GM19395 (cell line): ENCODE measurements at regions not wholly inside any gene's neighbourhood (a gene's known extent, or its start where the extent isn't known, plus 50 kb on each side); places are given as distances from the start of the nearest gene placed in this dataset.
A peak's percentile ranks its signal among the peaks of the same experiment; 100 is the strongest.
"Not testable (repeated sequence)": the region's sequence is repeated elsewhere in the genome, so short reads cannot be mapped to it uniquely, and the experiment has no call there.

ENCODE experiments used
- ATAC-seq: cut with Tn5 transposase; IDR thresholded peaks from one replicate; pipeline ENCODE4 v1.9.1; 2021; ENCODE audit warnings: mild to moderate bottlenecking, moderate library complexity; ENCODE audit not compliant: unreplicated experiment

DNA sequence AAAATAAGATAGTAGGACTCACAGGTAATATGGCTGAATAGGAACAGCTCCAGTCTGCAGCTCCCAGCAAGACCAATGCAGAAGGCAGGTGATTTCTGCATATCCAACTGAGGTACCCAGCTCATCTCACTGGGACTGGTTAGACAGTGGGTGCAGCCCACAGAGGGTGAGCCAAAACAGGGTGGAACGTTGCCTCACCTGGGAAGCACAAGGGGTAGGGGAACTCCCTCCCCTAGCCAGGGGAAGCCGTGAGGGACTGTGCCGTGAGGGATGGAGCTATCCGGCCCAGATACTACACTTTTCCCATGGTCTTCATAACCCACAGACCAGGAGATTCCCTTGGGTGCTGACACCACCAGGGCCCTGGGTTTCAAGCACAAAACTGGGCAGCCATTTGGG is 114.8 kb upstream of the GNAI1 start:
- ATAC-seq = peak; percentile 4

DNA sequence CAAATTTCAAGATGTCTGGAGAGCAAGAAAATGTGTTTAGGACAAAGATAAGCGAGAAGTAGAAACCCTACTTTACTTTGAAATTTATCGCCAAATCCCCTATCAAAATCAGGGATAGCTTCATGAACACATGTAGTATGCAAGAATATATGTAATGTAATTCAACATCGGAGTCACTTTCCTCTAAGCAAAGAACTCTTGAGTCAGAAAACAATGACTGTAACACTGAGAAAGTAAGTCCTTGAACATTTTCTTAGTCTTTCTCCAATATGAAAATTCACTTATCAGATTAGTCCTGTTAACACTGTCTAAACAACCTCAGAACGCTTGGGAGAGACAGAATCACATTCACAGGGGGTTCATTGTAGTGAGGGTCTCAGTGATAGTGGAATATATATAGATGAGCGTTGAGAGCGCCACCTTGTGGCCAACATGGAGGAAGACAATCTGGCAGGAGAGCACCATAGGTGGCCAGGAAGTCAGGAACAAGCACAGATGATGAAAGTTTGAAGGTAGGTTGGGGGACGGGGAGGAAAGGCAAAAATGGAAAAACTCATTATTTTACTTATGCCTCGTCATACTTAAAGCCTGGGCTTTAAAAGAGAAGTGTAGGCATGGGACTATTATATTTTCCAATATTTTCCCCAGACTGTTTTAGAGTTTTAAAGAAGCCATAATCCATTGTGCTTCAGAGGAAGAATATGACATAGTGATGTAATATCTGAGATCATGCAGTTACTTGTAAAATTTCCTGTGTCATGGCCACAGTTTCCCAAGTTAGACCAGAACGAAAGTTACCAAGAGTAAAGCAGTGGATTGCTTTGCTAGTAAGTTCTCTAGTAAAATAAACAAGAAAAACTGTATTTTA is 115.5 kb upstream of the GNAI1 start:
- peak; percentile 99 for ATAC-seq

DNA sequence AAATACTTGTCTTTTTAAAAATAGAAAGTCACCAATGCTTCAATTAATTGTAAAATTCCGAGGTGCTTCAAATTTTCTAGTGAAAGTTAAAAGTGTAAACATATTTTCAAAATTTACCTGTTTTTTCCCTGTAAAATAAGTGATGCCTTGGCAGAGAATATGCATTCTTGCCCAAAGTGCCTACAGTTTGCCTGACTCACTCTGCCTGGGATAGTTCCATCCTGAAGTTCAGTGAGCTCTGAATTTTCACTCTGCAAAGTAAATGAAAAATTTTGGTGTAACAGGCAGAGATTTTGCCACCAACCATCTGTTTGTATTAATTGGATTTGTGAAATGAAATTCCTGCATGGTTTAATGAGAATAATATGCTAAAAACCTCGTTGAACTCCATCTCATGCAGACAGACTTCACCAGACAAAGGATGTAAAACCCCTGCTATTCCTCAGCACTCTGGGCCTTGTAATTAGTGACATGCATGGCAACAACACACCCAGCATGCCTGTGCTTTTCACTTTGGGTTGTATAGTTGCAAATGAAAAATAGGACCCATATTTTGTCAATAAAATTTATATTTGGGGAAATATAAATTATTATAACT is 117.4 kb upstream of the GNAI1 start:
- no peak for ATAC-seq

DNA sequence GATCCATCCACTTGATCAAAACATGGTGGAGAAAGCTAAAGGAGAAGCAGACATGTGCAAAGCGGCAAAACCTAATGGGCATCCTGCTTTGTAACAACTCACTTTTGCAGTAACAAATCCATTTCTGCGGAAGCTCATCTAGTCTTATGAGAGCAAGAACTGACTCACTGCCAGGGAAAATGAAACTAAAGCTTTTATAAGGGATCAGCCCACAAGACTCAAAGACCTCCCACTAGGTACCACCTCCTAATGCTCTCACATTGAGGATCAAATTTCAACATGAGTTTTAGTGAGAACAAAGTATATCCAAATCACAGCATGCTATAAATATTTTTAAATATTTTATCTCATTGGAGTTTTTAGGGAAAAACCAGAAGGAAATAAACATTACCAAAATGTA is 120.1 kb upstream of the GNAI1 start:
- ATAC-seq = no peak

DNA sequence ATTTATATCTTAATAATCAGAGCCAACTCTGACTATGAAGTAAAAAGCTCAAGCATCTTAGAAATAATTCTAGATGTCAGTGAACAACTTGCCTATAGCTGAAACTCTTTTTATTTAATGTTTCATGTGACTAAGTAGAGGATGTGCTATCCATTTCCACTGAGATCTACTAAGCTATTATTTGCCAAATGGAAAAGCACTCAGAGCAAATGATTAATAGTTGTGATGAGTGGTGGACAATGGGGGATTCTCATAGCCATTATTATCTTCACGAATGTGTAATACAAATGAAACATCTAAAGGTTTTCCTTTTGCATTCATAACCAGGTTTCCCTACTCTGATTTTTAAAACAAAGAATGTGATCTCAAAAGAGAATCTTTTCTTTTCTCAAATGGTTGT is 126.6 kb upstream of the GNAI1 start:
- no peak for ATAC-seq

DNA sequence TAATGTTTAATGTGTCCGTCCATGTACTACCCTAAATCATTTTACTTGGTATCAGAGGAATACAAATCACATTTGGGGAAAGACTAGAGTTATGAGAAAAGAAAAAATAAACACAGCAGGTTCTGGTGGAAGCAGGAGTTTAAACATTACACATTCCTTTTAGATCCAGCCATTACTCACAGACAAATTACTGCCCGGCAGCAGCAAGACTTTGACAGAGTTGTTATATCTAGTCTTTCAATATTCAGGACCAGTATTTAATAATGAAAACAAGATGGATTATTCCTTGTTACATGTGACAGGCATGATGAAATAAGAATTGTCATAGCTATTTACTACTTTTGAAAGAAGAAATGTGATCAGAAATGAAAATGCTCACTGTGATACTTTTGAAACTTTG is 131.8 kb upstream of the GNAI1 start:
- no peak for ATAC-seq

DNA sequence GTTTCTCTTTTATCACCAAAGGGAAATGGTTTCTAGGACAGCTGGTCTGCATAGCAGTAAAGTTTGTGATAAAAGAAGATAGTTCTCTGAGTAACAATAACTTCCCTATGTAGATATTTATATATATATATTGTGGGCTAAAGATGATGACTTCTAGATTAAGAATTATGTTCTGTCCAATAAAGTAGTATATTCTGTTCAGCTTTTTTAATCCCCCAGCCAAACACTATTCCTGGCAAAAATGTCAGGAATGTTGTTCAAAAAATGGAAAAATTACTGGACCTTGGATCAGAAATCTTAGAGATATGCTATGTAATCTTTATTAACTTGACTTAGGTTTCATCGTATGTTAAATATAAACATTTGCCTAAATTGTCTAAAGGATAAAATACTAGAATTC is 136.3 kb upstream of the GNAI1 start:
- no peak for ATAC-seq

DNA sequence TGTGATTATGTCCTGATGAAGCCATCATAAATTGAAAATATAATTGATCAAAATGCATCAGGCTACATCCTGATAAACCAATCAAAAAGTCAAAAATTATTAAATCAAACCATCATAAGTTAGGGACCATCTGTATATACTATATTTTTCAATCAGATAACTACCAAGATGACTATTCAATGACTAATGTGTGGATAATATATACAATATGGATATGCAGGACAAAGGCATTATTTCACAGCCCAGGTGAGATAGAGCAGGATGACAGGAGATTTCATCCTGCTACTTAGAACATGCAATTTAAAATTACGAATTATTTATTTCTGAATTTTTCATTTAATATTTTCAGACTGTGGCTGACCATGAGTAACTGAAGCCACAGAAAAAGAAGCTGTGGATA is 137.3 kb upstream of the GNAI1 start:
- ATAC-seq = no peak

DNA sequence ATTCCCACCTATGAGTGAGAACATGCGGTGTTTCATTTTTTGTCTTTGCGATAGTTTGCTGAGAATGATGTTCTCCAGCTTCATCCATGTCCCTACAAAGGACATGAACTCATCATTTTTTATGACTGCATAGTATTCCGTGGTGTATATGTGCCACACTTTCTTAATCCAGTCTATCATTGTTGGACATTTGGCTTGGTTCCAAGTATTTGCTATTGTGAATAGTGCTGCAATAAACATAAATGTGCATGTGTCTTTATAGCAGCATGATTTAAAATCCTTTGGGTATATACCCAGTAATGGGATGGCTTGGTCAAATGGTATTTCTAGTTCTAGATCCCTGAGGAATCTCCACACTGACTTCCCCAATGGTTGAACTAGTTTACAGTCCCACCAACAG is 138.9 kb upstream of the GNAI1 start:
- ATAC-seq = not testable (repeated sequence)

DNA sequence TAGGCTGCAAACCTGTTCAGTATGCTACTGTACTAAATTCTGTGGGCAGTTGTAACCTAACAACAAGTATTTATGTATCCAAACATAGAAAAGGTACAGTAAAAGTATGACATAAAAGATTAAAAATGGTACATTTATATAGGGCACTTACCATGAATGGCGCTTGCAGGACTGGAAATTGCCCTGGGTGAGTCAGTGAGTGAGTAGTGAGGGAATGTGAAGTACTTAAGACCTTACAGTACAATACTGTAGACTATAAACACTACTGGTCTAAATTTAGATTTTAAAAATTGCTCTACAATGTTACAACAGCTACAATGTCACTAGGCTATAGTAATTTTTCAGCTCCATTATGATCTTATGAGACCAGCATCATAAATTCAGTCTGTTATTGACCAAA is 146.0 kb upstream of the GNAI1 start:
- ATAC-seq = no peak

DNA sequence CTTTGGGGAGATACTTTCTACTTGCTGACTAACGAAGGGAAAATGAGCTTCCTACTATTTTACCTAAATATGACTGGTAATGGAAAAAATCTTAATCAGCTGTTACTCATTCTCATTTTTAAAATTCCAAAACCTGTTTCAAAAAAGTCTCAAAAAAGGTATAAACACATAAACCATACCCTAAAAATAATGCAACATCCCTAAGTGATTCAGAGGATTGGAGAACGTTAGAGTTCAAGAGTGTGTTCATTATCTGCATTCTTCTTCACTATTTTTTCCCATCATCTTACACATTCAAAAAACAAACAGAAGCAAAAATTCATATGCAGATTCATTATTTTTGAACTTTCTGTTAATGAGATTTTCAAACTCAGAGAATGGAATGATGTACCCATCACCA is 150.4 kb upstream of the GNAI1 start:
- ATAC-seq = no peak

DNA sequence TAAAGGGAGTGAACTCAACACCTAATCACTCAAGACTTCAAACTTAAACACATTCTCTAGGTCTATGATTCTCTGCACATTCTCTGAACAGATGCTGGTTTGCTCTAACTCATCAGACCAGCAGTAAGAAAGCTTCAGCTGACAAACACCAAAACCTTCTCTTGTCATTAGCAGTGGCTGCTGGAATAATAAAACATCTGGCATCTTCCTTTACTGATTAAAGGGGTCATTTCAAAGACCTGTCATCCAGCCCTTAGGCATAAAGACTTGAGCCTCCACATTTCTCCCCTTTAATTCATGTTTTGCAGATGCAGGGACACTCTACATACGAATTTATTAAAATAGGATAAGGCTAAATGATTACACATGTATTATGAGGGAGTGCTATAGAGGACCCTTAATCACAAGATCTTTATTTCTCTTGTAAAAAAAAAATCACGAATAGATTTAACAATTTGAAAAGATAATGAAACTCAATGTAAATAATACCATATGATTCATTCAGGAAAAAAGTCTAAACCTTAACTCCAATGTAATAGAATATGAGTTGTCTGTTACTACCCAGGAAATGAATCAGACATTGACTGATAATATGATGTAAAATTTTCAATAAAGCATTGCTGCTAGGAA is 152.4 kb upstream of the GNAI1 start:
- no peak for ATAC-seq

DNA sequence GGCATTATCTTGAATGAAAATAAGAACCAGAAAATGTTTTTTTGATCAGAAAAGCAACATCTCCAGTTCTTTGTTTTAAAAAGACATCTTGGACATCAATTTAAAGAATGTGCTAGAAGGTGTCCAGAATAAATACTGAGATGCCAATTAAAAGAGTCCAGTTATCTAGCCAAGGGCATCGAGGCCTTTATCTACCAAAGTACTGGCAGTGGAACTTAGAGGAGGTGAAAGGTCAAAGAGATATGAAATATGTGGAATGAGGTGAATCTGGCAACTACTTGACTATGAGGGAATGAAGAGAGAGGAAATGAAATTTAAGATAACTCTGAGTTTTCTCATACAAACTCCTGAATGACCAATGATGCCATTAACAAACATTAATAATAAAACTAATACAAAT is 154.3 kb upstream of the GNAI1 start:
- no peak for ATAC-seq

DNA sequence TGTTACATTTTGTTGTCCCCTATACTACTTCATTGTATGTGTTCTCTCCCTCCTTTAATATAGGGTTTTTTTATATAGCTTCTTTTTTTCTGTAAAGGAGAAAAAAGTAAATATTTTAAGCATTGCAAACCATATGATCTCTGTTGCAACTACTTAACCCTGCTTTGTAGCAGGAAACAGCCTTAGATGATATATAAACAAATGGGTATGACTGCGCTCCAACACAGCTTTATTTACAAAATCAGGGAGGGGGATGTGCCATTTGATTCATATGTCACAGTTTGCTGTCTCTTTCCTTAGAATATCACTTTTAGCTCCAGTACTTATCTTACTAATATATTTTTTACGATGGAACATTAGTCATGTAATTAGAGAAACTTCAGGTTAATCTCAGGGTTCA is 155.2 kb upstream of the GNAI1 start:
- no peak for ATAC-seq

DNA sequence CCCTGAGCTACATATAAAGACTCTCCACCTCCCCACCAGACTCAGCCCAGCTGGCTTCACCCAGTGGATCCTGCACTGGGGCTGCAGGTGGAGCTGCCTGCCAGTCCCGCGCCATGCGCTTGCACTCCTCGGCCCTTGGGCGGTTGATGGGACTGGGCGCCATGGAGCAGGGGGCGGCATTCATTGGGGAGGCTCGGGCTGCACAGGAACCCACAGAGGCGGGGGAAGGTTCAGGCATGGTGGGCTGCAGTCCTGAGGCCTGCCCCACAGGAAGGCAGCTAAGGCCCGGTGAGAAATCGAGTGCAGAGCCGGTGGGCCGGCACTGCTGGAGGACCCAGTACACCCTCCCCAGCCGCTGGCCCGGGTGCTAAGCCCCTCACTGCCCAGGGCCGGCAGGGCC is 157.2 kb upstream of the GNAI1 start:
- no peak for ATAC-seq

DNA sequence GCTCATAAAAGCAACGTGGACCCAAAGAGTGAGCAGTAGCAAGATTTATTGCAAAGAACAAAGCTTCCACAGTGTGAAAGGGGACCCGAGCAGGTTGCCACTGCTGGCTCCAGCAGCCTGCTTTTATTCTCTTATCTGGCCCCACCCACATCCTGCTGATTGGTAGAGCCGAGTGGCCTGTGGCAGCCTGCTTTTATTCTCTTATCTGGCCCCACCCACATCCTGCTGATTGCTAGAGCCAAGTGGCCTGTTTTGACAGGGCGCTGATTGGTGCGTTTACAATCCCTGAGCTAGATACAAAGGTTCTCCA is 158.0 kb upstream of the GNAI1 start:
- ATAC-seq = not testable (repeated sequence)

DNA sequence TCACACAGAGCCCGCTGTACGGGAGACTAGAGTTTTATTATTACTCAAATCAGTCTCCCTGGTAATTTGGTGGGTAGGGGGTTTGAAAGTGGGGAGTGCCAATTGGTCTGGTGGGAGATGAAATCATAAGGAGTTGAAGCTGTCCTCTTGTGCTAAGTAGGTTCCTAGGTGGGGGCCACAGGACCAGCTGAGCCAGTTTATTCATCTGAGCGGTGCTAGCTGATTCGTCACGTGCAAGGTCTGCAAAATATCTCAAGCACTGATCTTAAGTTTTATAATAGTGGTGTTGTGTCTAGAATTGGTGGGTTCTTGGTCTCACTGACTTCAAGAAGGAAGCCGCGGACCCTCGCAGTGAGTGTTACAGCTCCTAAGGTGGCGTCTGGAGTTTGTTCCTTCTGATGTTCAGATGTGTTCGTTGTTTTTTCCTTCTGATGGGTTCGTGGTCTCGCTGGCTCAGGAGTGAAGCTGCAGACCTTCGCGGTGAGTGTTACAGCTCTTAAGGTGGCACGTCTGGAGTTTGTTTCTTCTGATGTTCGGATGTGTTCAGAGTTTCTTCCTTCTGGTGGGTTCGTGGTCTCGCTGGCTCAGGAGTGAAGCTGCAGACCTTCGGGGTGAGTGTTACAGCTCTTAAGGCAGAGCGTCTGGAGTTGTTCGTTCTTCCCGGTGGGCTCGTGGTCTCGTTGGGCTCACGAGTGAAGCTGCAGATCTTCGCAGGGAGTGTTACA is 158.5 kb upstream of the GNAI1 start:
- not testable (repeated sequence) for ATAC-seq

DNA sequence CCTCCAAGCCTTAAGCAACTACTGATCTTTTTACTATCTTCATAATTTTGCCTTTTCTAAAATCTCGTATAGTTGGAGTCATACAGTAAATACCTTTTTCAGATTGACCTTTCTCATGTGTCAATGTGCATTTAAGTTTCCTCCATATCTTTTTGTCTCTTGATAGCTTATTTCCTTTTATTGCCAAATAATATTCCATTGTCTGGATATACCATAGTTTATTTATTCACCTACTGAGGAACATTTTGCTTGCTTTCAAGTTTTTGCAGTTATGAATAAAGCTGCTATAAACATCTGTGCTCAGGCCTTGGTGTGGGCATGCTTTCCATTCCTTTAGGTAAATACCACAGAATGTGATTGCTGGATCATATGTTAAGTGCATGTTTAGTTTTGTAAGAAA is 161.2 kb upstream of the GNAI1 start:
- no peak for ATAC-seq

DNA sequence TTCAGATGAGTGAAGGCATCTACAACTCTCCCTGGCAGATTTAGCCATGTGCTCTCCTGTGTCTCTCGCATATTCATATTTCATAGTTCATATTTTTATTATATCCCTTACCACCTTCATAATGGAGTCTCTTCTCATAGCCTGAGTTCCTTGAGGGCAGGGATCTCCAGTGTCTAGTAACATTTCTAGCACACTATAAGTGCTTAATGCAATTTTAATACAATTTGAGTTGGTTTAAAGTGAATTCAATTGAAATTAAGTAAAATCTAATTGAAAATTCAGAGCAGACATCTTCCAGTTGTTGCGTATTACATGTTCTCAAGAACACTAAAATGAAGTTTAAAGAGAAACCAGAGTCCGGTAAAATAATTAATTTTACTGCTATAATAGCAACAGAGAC is 163.6 kb upstream of the GNAI1 start:
- no peak for ATAC-seq

DNA sequence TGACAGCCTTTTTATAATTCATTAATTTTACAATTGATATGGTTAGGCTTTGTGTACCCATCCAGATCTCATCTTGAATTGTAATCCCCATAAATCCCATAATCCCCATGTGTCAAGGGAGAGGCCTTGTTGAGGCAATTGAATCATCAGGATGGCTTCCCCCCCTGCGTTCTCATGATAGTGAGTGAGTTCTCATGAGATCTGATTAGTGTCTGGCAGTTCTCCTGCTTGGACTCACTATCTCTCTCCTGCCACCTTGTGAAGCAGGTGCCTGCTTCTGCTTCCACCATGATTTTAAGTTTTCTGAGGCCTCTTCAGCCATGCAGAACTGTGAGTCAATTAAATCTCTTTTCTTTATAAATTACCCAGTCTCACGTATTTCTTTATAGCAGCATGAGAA is 165.7 kb upstream of the GNAI1 start:
- ATAC-seq = no peak

DNA sequence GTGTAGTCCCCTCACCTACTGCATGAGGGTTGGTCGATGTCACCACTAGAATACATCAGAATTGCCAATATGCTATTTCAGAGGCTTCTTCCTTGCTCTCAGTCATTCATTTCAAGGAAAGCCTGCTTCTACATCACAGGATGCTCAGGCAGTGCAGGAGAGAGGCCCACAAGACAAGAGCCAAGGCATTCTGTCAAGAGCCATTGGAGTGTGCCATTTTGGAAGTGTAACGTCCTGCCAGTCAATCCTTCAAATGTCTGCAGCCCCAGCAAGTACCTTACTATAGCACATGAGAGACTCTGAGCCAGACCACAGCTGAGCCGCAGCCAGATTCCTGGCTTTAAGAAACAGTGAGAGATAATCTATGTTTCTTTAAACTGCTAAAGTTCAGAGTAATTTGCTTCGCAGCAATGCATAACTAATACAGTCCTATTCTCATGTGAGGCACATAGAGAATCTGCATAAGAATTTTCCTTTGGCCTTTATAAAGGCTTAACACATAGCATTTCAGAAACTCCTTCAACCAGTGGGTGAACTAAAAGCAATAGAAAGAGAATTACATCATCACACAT is 166.5 kb upstream of the GNAI1 start:
- no peak for ATAC-seq
